Stromal cell of bone marrow (primary cell): ENCODE measurements at regions not wholly inside any gene's neighbourhood (a gene's known extent, or its start where the extent isn't known, plus 50 kb on each side); places are given as distances from the start of the nearest gene placed in this dataset.

Source experiments
- DNase-seq: peaks from one replicate; pipeline ENCODE4 v3.0.0-alpha.2; 2012; ENCODE audit warnings: low read depth

DNA sequence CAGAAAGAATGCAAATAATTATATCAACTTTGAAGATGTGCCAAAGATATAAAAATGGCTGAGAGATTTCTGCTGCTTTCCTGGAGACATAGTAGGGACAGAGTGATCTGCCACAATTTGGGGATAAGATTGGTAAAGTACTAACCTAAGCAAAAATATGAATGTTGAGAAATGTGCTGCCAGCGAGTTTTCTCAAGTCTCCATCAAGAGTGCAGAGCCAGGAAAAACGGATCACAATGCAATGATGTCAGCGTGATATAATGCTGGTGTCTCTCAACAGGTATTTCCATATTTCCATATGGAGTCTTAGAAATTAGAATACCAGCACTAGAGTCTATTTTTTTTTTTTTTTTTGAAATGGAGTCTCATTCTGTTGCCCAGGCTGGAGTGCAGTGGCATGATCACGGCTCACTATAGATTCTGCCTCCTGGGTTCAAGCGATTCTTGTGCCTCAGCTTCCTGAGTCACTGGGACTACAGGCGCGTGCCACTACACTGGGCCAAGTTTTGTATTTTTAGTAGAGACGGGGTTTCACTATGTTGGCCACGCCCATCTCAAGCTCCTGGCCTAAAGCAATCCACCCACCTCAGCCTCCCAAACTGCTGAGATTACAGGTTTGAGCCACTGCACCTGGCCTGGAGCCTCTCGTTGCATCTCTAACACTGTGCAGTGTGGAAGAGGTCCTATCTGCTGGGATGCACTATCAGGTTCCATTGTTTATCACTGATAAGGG lies 893.5 kb downstream of the TRIML1 start:
- DNase-seq: no peak

GRCh38 chr4:189033801-189034347 lies 894.6 kb downstream of the TRIML1 start:
- DNase-seq: no peak

- DNase-seq: no peak
Measured at GRCh38 chr4:189035091-189035490, 895.9 kb downstream of the TRIML1 start.

- no peak for DNase-seq
Measured at GRCh38 chr4:189035654-189036053, 896.4 kb downstream of the TRIML1 start.

DNA sequence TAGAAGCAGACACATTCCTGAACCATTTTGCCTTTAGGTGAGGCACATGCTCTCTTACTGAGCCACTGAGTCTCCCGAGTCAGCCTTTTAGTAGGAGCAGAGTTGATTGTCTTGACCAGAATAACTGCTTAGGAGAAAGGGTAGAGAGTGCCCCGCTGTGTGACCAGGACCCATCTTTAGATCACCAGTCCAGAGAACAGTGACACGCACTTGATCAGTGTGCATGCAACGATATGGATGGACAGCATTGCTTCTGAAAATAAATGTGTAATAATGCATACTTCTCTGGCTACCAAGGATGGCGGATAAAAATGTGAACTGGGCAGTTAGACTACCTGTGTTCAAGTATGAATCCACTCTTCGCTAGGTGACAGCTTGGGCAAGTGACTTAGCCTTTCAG lies 897.7 kb downstream of the TRIML1 start:
- no peak for DNase-seq

DNA sequence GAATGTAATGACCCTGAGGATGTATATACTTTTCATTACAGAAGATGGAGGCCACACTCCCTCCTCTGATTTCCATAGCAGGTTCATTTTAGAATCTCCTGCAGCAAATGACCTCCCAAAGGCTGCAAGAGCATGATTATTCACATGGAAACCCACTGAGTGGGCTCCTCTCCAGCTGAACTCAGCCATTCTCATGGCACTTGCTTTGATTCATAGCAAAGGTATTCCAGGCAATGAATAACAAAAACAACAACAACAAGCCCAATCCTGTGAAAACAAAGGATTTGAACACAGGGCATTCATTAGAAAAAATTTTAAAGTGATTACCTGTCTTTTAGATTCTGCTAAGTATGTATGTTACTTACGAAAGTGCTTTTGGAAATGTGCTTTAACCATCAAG lies 894.0 kb upstream of the FRG1 start:
- DNase-seq: no peak

GRCh38 chr4:189048119-189048518 lies 892.6 kb upstream of the FRG1 start:
- DNase-seq: no peak

DNA sequence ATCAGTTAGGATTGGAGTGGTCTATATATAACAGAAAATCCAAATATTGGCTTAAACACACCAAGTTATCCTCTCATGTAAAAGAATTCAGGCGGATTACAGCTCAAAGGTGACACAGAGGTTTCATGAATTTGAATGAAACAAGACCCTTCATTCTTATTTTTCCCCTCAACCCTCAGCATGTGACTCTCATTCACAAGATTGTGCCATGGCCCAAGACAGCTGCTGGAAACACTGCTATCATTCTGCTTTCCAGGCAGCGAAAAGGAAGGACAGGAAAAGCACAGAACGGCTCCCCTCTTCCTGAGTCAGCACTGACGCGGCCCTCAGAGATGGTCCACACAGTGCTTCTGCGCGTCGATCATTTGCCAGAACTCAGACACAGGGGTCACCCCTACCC lies 891.0 kb upstream of the FRG1 start:
- no peak for DNase-seq

DNA sequence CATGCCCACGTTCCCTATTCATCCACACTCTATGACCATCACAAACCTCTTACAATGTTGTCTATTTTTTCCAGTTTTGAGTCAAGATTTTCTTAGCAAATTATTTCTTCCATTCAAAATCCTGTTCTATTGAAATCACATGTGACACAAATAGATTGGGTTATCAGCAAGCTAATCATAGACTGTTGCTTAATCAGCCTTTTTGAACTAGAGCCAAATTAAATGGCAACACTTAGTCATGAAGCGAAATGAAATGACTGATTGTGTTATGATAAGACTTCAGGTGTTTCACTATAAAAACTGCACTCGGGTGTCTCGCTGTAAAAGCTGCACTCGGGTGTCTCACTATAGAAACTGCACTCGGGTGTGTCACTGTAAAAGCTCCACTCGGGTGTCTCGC lies 890.0 kb upstream of the FRG1 start:
- no peak for DNase-seq

- no peak for DNase-seq
Measured at GRCh38 chr4:189053621-189054020, 887.1 kb upstream of the FRG1 start.

DNA sequence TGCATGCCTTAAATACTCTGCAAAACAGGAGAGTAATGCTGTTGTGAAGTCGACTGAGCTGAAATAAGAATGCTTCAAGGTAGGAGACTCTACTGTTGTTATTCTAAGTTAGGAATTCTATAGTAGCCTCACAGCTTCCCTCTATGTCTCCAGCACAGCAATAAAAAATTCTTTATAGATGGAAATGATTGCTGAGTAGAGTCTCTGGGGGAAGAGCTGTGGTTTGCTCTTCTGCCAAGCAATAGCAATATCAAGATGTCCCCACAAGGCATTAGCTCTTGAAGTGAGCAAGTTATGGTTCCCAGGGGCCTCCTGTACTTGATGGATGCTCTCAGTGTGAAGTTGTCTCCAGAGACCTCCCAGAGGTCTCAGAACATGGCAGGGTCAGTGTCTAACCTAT lies 880.6 kb upstream of the FRG1 start:
- peak; percentile 47 for DNase-seq

- no peak for DNase-seq
Measured at GRCh38 chr4:189062047-189062820, 878.4 kb upstream of the FRG1 start.

GRCh38 chr4:189069772-189070171 lies 870.9 kb upstream of the FRG1 start:
- no peak for DNase-seq

DNA sequence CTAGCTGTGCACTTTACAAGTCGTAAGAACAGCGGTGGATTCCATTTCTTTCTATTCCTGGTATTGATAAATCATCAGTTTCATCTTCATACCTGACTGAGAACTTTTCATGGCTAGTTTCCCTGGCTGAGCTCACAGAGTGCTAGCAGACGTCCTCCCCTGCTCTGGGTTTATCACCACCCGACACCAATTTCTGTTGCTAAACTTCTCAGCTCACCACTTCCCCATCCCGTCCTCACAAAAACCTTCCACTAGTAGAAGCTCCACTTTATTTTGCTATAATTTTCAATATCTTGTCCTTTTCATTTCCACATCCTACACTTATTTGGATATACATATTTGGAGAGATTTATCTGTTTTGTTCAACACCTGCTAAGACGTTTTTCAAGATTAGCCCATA lies 869.4 kb upstream of the FRG1 start:
- no peak for DNase-seq

- no peak for DNase-seq
Measured at GRCh38 chr4:189073739-189074138, 866.9 kb upstream of the FRG1 start.

DNA sequence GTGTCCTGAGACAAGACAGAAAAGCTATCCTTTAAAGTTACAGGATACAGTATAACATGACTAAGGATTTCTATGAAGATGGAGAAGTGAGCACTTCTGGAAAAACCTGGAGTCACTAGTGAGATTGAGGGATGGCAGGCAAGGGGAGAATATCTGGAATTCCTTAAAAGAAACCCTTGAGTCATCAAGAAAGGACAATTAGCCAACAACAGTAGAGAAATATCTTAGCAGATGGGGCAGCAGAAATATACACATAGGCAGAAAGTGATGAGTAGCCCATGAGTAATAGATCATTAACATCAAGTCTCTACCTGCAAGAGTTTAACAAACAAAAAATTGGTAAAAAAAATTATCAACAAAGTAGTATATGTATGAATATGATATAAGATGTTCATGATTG lies 858.8 kb upstream of the FRG1 start:
- no peak for DNase-seq

DNA sequence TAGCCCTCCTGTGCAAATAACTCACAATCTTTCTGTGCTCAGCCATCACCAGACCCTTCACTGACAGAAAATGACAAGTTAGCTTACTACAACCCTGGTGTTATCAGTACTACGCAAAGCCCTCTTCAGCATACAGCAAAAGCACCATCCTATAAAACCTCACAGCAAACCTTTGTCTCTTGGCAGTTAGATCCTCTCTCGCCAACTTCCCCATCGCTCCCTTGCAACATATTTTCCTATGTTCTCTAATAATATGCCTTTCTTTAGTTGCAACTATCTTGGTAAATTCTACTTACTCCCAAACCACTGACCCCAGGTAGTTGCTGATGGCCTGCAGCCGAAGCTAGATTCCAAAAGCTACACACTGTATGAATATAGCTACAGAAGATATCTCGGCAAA lies 856.9 kb upstream of the FRG1 start:
- DNase-seq: no peak

DNA sequence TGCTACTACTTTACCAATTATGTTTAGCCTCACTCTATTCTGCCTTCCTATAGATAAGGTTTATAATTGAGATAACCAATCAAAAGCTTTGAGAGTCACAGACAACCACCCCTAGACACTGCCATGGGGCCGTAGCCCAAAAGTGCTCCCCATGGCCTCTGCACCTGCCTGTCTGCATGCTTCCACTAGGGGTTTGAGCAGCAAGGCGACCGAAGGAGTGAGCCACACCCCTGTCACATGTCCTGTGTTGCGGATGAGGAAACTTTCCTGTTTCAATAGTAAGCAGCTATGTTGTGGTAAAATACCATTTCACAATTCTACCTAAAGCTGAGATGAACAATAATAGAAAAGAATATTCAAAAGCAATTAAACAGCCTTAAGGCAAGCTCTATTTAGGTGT lies 856.0 kb upstream of the FRG1 start:
- DNase-seq: no peak

- DNase-seq: no peak
Measured at GRCh38 chr4:189087971-189088370, 852.7 kb upstream of the FRG1 start.

GRCh38 chr4:189088780-189089179 lies 851.9 kb upstream of the FRG1 start:
- DNase-seq: no peak

GRCh38 chr4:189090174-189090814 lies 850.4 kb upstream of the FRG1 start:
- DNase-seq: peak; percentile 7

GRCh38 chr4:189092581-189092980 lies 848.1 kb upstream of the FRG1 start:
- DNase-seq: no peak

DNA sequence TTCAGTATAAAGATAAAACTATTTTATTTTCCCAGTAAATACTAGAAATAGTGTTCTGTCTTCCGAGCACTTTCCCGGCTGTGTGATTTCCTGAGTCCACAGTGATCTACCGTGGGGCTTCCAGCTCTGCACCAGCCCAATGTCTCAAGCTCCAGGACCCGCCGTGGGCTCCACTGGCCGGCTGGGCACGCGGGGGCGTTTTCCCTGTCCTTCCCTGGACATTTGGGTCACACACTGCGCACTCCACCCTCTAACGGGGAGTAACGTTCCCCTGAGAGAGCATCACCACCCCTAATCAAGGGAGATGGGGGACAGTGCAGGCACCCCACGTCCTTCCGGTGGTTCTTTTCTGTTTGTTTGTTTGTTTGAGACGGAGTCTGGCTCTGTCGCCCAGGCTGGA lies 844.6 kb upstream of the FRG1 start:
- DNase-seq: no peak
